ENCODE measurements at regions not wholly inside any gene's neighbourhood (a gene's known extent, or its start where the extent isn't known, plus 50 kb on each side); places are given as distances from the start of the nearest gene placed in this dataset.

DNA sequence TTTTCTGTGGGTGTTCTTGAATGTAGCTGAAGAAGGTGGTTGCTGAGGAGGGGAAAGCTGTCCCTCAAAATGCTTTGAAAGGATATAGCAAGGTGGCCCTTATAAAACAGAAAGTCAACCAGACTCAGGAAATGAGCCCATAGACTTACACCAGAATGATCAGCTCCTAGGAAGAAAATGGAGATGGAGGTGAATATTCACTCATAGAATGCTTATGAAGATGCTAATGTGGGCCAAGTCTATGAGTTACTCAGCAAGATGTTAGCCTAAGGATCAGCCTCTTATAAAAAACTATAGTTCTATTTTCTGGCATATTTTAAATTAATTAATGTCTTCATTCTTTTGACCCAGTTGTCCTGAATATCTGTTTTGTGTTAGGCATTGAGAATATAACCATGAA, 1054.0 kb downstream of the AGBL1 start:
- no peak for DNase-seq

GRCh38 chr15:87131067-87131466, 1051.4 kb downstream of the AGBL1 start:
- DNase-seq: no peak

GRCh38 chr15:87129916-87130315, 1050.2 kb downstream of the AGBL1 start:
- no peak for DNase-seq

GRCh38 chr15:87123676-87124382, 1044.2 kb downstream of the AGBL1 start:
- no peak for DNase-seq

GRCh38 chr15:87121336-87121735, 1041.7 kb downstream of the AGBL1 start:
- no peak for DNase-seq

- no peak for DNase-seq
Observed at GRCh38 chr15:87120555-87120954, 1040.9 kb downstream of the AGBL1 start.

- no peak for DNase-seq
Observed at GRCh38 chr15:87118846-87119245, 1039.2 kb downstream of the AGBL1 start.

GRCh38 chr15:87118435-87118834, 1038.8 kb downstream of the AGBL1 start:
- no peak for DNase-seq

GRCh38 chr15:87115795-87116194, 1036.1 kb downstream of the AGBL1 start:
- no peak for DNase-seq

DNA sequence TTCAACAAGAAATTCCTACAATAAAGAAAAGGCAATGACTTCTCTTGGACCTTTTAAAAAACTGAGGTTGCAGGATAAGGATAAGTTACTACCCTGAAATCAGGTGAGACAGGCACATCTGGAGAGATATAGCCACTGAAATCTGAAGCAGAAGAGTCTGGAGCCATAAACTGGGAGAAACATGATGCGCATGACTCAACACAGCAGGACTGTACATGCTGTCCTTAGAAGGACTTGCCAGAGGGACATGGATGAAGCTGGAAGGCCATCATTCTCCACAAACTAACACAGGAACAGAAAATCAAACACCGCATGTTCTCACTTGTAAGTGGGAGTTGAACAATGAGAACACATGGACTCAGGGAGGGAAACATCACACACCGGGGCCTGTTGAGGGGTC, 1020.2 kb downstream of the AGBL1 start:
- no peak for DNase-seq

- DNase-seq: no peak
Observed at GRCh38 chr15:87089551-87089950, 1009.9 kb downstream of the AGBL1 start.

- DNase-seq: no peak
Observed at GRCh38 chr15:87083201-87083600, 1003.5 kb downstream of the AGBL1 start.

DNA sequence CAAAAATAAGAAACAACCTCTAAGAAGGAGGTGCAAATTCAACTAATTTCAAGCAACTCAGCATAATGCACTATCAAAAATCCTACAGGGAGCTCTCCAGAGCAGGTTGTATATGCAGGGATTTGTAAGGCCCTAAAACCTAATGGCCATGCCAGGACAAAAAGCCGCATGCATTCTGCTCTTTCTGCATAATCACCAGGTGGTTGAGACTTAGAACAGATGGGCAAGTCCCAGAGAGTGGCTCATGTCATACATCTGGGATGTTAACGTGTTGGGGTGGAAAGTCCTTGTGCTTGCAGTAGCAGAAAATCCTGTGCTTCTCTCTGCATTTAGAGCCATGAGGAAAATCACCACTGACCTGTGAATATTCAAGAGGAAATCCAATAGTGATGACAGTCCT, 1002.9 kb downstream of the AGBL1 start:
- DNase-seq: no peak

- DNase-seq: no peak
Observed at GRCh38 chr15:87080547-87080946, 1000.9 kb downstream of the AGBL1 start.

Data from KG1 (cell line).